Left cardiac atrium (tissue), 4 donors: ENCODE measurements at regions not wholly inside any gene's neighbourhood (a gene's known extent, or its start where the extent isn't known, plus 50 kb on each side); places are given as distances from the start of the nearest gene placed in this dataset.
A peak's percentile ranks its signal among the peaks of the same experiment; 100 is the strongest.
"Not testable (repeated sequence)": the region's sequence is repeated elsewhere in the genome, so short reads cannot be mapped to it uniquely, and the experiment has no call there.

Experiments used
- ATAC-seq, 2 donors: fragments of 200-7000 bp; cut with Tn5 transposase; one replicate each; pipeline ENCODE4 v1.9.1; 2020; ENCODE audit warnings: mild to moderate bottlenecking in 2 of 2, moderate library complexity in 2 of 2
- DNase-seq: peaks from one replicate; pipeline ENCODE4 v3.0.0-alpha.2; 2020
- intact Hi-C, 2 donors: fragments of 100-400 bp; cut with DNase I; formaldehyde crosslinking; loops; one replicate each; pipeline versions ENCODE4 v1.14.1 to v1.15.1; 2022 to 2023
- donor health status: DM: no; HTN: yes; CAD: no.
- donor health status: DM: no; HTN: yes; CAD: no; lungs with severe emphysema.
- donor health status: DM: yes; HTN: yes; CAD: no.
- donor health status: Dilated cardiomyopathy.

- intact Hi-C loops, result no loop called here
These were observed 103.7 kb upstream of the MNS1 start for GRCh38 chr15:56568466-56569167.

GRCh38 chr15:56557415-56557814 lies 92.5 kb upstream of the MNS1 start:
- DNase-seq, result no peak
- no peak for ATAC-seq
- intact Hi-C loops, result no loop called here

More at GRCh38 chr15:56568466-56569167, 103.7 kb upstream of the MNS1 start:
- ATAC-seq (no peak), DNase-seq (no peak)

- ATAC-seq, result no peak
- DNase-seq, result no peak
- intact Hi-C loops, result no loop called here
These were observed 88.5 kb upstream of the MNS1 start for GRCh38 chr15:56553486-56553885.

GRCh38 chr15:56552659-56553058 lies 87.7 kb upstream of the MNS1 start:
- no peak for ATAC-seq

GRCh38 chr15:56540570-56540969 lies 75.6 kb upstream of the MNS1 start:
- not testable (repeated sequence) for DNase-seq

More at GRCh38 chr15:56552659-56553058, 87.7 kb upstream of the MNS1 start:
- intact Hi-C loops, result no loop called here
- DNase-seq, result no peak

GRCh38 chr15:56540157-56540556 lies 75.2 kb upstream of the MNS1 start:
- ATAC-seq, intact Hi-C loops, DNase-seq: not testable (repeated sequence)

More at GRCh38 chr15:56540570-56540969, 75.6 kb upstream of the MNS1 start:
- ATAC-seq, intact Hi-C loops: not testable (repeated sequence)

- ATAC-seq (no peak), DNase-seq (no peak)
- intact Hi-C loops, result no loop called here
These were observed 74.1 kb upstream of the MNS1 start for GRCh38 chr15:56538901-56539545.

GRCh38 chr15:56537881-56538280 lies 72.9 kb upstream of the MNS1 start:
- intact Hi-C loops, result no loop called here
- DNase-seq (no peak), ATAC-seq (peak in 1 of 2 donors; percentile 44)

GRCh38 chr15:56534728-56535127 lies 69.8 kb upstream of the MNS1 start:
- ATAC-seq (no peak), DNase-seq (no peak)
- intact Hi-C loops, result no loop called here

- no peak for ATAC-seq
- intact Hi-C loops, result no loop called here
- DNase-seq, result no peak
These were observed 68.9 kb upstream of the MNS1 start for GRCh38 chr15:56533731-56534403.

GRCh38 chr15:56532721-56533460 lies 68.0 kb upstream of the MNS1 start:
- intact Hi-C loops, result no loop called here
- no peak for ATAC-seq

GRCh38 chr15:56530157-56530556 lies 65.2 kb upstream of the MNS1 start:
- ATAC-seq (no peak), DNase-seq (no peak)
- intact Hi-C loops, result no loop called here

More at GRCh38 chr15:56532721-56533460, 68.0 kb upstream of the MNS1 start:
- no peak for DNase-seq

- ATAC-seq (no peak), DNase-seq (no peak)
- intact Hi-C loops, result loop anchor here in 1 of 2 donors (10.0 kb wide), 1 partner anchor 57 kb away; no protein-coding TSS in a partner anchor
These were observed 63.2 kb upstream of the MNS1 start for GRCh38 chr15:56528136-56528535.

- intact Hi-C loops, result loop anchor here in 1 of 2 donors (10.0 kb wide), 1 partner anchor 60 kb away; no protein-coding TSS in a partner anchor
- DNase-seq (no peak), ATAC-seq (no peak)
These were observed 60.0 kb upstream of the MNS1 start for GRCh38 chr15:56524915-56525314.

- intact Hi-C loops, result loop anchor here in 1 of 2 donors (10.0 kb wide), 1 partner anchor 61 kb away; no protein-coding TSS in a partner anchor
- no peak for DNase-seq
- no peak for ATAC-seq
These were observed 58.6 kb upstream of the MNS1 start for GRCh38 chr15:56523521-56523920.

GRCh38 chr15:56519000-56519399 lies 54.1 kb upstream of the MNS1 start:
- DNase-seq (no peak), ATAC-seq (no peak)

More at GRCh38 chr15:56519000-56519399, 54.1 kb upstream of the MNS1 start:
- intact Hi-C loops, result no loop called here
